ENCODE measurements at regions not wholly inside any gene's neighbourhood (a gene's known extent, or its start where the extent isn't known, plus 50 kb on each side); places are given as distances from the start of the nearest gene placed in this dataset.
A peak's percentile ranks its signal among the peaks of the same experiment; 100 is the strongest.

GRCh38 chr18:47758000-47758399, 172.5 kb downstream of the SMAD2 start:
- FAIRE-seq (no peak), DNase-seq (ENCODE audit: extremely low spot score, insufficient read length, low read depth) (no peak)

GRCh38 chr18:47756364-47757016, 174.0 kb downstream of the SMAD2 start:
- FAIRE-seq: peak; percentile 64
- DNase-seq (ENCODE audit: extremely low spot score, insufficient read length, low read depth): peak; percentile 28

GRCh38 chr18:47755102-47755456, 175.4 kb downstream of the SMAD2 start:
- DNase-seq (ENCODE audit: extremely low spot score, insufficient read length, low read depth): no peak
- FAIRE-seq: no peak

- DNase-seq (ENCODE audit: extremely low spot score, insufficient read length, low read depth): no peak
- FAIRE-seq: no peak
Measured at GRCh38 chr18:47754311-47755101, 176.0 kb downstream of the SMAD2 start.

- DNase-seq (ENCODE audit: extremely low spot score, insufficient read length, low read depth) (no peak), FAIRE-seq (no peak)
Measured at GRCh38 chr18:47752796-47753645, 177.4 kb downstream of the SMAD2 start.

GRCh38 chr18:47750889-47751423, 179.5 kb downstream of the SMAD2 start:
- FAIRE-seq: no peak

GRCh38 chr18:47749600-47749973, 180.9 kb downstream of the SMAD2 start:
- FAIRE-seq: no peak
- DNase-seq (ENCODE audit: extremely low spot score, insufficient read length, low read depth): no peak

More at GRCh38 chr18:47750889-47751423, 179.5 kb downstream of the SMAD2 start:
- no peak for DNase-seq (ENCODE audit: extremely low spot score, insufficient read length, low read depth)

- DNase-seq (ENCODE audit: extremely low spot score, insufficient read length, low read depth): peak; percentile 80
- peak; percentile 81 for FAIRE-seq
Measured at GRCh38 chr18:47748847-47749599, 181.4 kb downstream of the SMAD2 start.

GRCh38 chr18:47748093-47748796, 182.2 kb downstream of the SMAD2 start:
- FAIRE-seq (no peak), DNase-seq (ENCODE audit: extremely low spot score, insufficient read length, low read depth) (no peak)

- FAIRE-seq (no peak), DNase-seq (ENCODE audit: extremely low spot score, insufficient read length, low read depth) (no peak)
Measured at GRCh38 chr18:47747260-47747795, 183.1 kb downstream of the SMAD2 start.

GRCh38 chr18:47746615-47747014, 183.8 kb downstream of the SMAD2 start:
- DNase-seq (ENCODE audit: extremely low spot score, insufficient read length, low read depth): no peak
- FAIRE-seq: no peak

- DNase-seq (ENCODE audit: extremely low spot score, insufficient read length, low read depth) (no peak), FAIRE-seq (no peak)
Measured at GRCh38 chr18:47745227-47745626, 185.2 kb downstream of the SMAD2 start.

- DNase-seq (ENCODE audit: extremely low spot score, insufficient read length, low read depth) (no peak), FAIRE-seq (no peak)
Measured at GRCh38 chr18:47737956-47738355, 192.5 kb downstream of the SMAD2 start.

- no peak for DNase-seq (ENCODE audit: extremely low spot score, insufficient read length, low read depth)
- FAIRE-seq: no peak
Measured at GRCh38 chr18:47737198-47737830, 193.1 kb downstream of the SMAD2 start.

GRCh38 chr18:47736376-47737140, 193.9 kb downstream of the SMAD2 start:
- FAIRE-seq (no peak), DNase-seq (ENCODE audit: extremely low spot score, insufficient read length, low read depth) (no peak)

GRCh38 chr18:47735041-47735702, 195.3 kb downstream of the SMAD2 start:
- no peak for FAIRE-seq
- no peak for DNase-seq (ENCODE audit: extremely low spot score, insufficient read length, low read depth)

- DNase-seq (ENCODE audit: extremely low spot score, insufficient read length, low read depth): no peak
- no peak for FAIRE-seq
Measured at GRCh38 chr18:47731276-47731675, 199.2 kb downstream of the SMAD2 start.
